Parathyroid adenoma (tissue), 2 donors: ENCODE measurements at regions not wholly inside any gene's neighbourhood (a gene's known extent, or its start where the extent isn't known, plus 50 kb on each side); places are given as distances from the start of the nearest gene placed in this dataset.

Source experiments
- H2AFZ ChIP-seq: fragments of 300-600 bp; sonication (generic); one replicate; pipeline ENCODE4 v1.7.0; 2017; ENCODE audit warnings: antibody characterized with exemption, mild to moderate bottlenecking
- H3K27ac ChIP-seq: fragments of 300-600 bp; sonication (generic); one replicate; pipeline ENCODE4 v1.7.0; 2017
- H3K27me3 ChIP-seq: fragments of 300-600 bp; sonication (generic); one replicate; pipeline ENCODE4 v1.7.0; 2017; ENCODE audit warnings: low read length; ENCODE audit not compliant: control insufficient read depth, insufficient read depth
- H3K36me3 ChIP-seq: fragments of 300-600 bp; sonication (generic); one replicate; pipeline ENCODE4 v1.7.0; 2017; ENCODE audit warnings: low read length; ENCODE audit not compliant: control insufficient read depth, insufficient read depth
- H3K4me1 ChIP-seq: fragments of 300-600 bp; sonication (generic); one replicate; pipeline ENCODE4 v1.7.0; 2017; ENCODE audit warnings: control low read depth
- H3K4me2 ChIP-seq: fragments of 300-600 bp; sonication (generic); one replicate; pipeline ENCODE4 v1.7.0; 2017; ENCODE audit warnings: low read length
- H3K4me3 ChIP-seq: fragments of 300-600 bp; sonication (generic); one replicate; pipeline ENCODE4 v1.7.0; 2017; ENCODE audit warnings: low read depth, low read length
- H3K79me2 ChIP-seq: fragments of 300-600 bp; sonication (generic); one replicate; pipeline ENCODE4 v1.7.0; 2017; ENCODE audit warnings: control low read depth
- H3K9ac ChIP-seq: fragments of 300-600 bp; sonication (generic); one replicate; pipeline ENCODE4 v1.7.0; 2017; ENCODE audit warnings: mild to moderate bottlenecking
- H3K9me3 ChIP-seq: fragments of 300-600 bp; sonication (generic); one replicate; pipeline ENCODE4 v1.7.0; 2017; ENCODE audit warnings: low read length; ENCODE audit not compliant: control insufficient read depth
- TF ChIP-seq, protein P1 (sequence below): fragments of 300-600 bp; sonication (generic); IDR thresholded peaks from one replicate; pipeline ENCODE4 v1.7.0; 2017; ENCODE audit warnings: antibody characterized with exemption, mild to moderate bottlenecking
- donor health status: primary hyperparathyroidism.

DNA sequence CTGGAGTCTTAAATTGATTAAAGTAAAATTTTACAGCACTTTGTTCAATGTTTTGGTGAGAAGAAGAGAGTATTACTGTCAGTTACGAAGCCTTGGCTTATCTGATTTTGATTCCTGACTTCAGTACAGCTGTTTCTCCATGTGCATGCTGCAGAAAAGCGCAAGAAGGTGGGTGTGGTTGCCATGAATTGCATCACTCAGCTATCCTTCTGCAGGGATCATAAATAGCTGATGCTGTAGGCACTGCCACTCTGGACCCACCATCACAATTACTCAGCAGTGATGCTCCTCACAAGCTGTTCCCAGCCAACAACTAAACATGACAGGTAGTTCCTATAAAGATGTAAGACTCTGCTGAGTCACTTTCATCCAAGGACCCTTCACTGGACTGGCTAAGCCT, 321.2 kb downstream of the IRS2 start:
- Histone ChIP-seq H3K9ac (no peak overlapping the region), H3K36me3 (no peaks in the 10 kb centered on the region), H3K9me3 (no peaks in the 10 kb centered on the region), H3K4me2 (no peak overlapping the region), H3K27ac (no peak overlapping the region), H3K27me3 (no peaks in the 10 kb centered on the region), H2AFZ (no peak overlapping the region), H3K4me3 (no peak overlapping the region), H3K4me1 (no peaks in the 10 kb centered on the region), H3K79me2 (no peaks in the 10 kb centered on the region)
- TF ChIP-seq, protein P1, sequence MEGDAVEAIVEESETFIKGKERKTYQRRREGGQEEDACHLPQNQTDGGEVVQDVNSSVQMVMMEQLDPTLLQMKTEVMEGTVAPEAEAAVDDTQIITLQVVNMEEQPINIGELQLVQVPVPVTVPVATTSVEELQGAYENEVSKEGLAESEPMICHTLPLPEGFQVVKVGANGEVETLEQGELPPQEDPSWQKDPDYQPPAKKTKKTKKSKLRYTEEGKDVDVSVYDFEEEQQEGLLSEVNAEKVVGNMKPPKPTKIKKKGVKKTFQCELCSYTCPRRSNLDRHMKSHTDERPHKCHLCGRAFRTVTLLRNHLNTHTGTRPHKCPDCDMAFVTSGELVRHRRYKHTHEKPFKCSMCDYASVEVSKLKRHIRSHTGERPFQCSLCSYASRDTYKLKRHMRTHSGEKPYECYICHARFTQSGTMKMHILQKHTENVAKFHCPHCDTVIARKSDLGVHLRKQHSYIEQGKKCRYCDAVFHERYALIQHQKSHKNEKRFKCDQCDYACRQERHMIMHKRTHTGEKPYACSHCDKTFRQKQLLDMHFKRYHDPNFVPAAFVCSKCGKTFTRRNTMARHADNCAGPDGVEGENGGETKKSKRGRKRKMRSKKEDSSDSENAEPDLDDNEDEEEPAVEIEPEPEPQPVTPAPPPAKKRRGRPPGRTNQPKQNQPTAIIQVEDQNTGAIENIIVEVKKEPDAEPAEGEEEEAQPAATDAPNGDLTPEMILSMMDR: no peak

DNA sequence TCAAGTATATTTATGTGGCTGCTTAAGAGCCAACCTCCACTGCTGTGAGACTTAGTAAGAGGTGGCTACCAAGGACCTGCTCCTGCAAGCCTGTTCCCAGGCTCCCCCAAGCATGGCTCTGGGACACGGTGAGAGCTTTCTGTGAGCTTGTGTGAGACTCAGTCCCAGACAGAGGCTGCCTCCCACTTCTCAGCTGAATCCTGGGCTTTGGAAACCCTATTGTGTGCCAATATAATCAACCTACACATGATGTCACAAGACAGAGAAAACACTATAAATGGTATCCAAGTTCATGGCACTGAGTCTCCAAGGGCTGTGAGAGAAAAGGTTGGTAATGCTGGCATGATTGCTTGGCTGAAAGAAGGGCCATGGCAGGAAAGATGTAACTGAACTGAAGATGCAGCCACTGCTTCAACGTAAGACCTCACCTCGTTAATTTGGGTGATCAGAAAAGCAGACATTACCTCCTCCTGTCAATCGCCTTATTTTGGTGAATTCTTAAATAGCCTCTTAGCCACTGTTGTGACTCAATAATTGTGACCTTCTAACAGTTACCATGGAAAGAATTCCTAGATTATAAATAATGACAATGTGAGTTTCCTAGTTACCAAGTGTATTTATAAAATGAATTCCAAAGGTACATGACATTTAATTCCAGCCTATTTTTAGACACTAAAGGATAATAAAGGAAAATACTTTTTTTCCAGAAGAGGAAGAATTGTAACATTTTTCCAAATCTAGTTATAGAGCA, 332.0 kb downstream of the IRS2 start:
- H3K9ac ChIP-seq: no peak overlapping the region
- H3K4me1 ChIP-seq: no peaks in the 10 kb centered on the region
- no peaks in the 10 kb centered on the region for H3K9me3 ChIP-seq
- no peaks in the 10 kb centered on the region for H3K36me3 ChIP-seq
- H3K79me2 ChIP-seq: no peaks in the 10 kb centered on the region
- TF ChIP-seq, protein P1: no peak
- H3K27me3 ChIP-seq: no peaks in the 10 kb centered on the region
- H2AFZ ChIP-seq: no peak overlapping the region
- no peak overlapping the region for H3K4me2 ChIP-seq
- H3K27ac ChIP-seq: no peak overlapping the region
- no peak overlapping the region for H3K4me3 ChIP-seq

DNA sequence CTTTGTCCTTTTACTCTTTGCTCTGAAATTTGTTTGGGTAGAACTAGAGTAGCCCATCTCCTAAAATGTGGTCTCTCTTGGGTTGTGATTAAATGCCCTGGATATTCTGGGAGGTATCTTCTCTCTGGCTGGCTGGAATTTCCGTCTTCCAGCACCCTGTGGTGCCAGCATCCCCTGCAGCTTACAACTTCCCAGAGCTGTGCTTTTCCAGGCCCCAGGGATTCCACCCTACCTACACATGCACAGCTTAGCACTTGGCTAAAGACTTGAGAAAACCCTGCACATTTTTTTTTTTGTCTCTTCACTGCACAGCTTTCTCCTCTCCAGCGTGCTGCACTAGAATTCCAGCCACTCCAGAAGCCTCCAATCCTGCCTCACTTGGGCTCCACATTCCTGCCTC, 334.7 kb downstream of the IRS2 start:
- H3K27me3 ChIP-seq: no peaks in the 10 kb centered on the region
- no peak overlapping the region for H3K27ac ChIP-seq
- no peak overlapping the region for H2AFZ ChIP-seq
- no peaks in the 10 kb centered on the region for H3K9me3 ChIP-seq
- H3K4me3 ChIP-seq: no peak overlapping the region
- H3K9ac ChIP-seq: no peak overlapping the region
- TF ChIP-seq, protein P1: no peak
- no peaks in the 10 kb centered on the region for H3K79me2 ChIP-seq
- no peak overlapping the region for H3K4me2 ChIP-seq
- H3K4me1 ChIP-seq: no peaks in the 10 kb centered on the region
- no peaks in the 10 kb centered on the region for H3K36me3 ChIP-seq

DNA sequence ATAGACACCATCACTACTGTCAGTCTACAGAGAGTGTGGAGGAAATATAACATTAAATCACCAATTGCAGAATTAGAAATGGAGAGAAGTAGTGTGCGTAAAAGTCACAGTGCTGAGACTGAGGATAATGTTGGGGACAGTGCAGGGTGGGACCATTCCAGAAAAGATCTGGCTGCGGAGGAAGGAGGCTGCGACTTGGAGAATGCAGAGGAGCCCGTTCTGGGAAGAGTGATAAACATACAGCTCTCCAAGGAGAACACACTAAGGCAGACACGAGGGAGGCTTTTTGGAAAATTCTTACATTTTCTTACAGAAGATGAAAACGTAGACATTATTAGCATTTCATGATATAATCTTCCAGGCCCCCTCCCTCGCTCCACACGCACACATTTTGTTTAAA, 337.8 kb downstream of the IRS2 start:
- H3K4me3 ChIP-seq: no peak overlapping the region
- TF ChIP-seq, protein P1: no peak
- no peak overlapping the region for H3K9ac ChIP-seq
- no peaks in the 10 kb centered on the region for H3K36me3 ChIP-seq
- no peaks in the 10 kb centered on the region for H3K27me3 ChIP-seq
- H3K4me1 ChIP-seq: no peaks in the 10 kb centered on the region
- no peaks in the 10 kb centered on the region for H3K79me2 ChIP-seq
- H3K4me2 ChIP-seq: no peak overlapping the region
- H3K9me3 ChIP-seq: no peaks in the 10 kb centered on the region
- H2AFZ ChIP-seq: no peak overlapping the region
- no peak overlapping the region for H3K27ac ChIP-seq

DNA sequence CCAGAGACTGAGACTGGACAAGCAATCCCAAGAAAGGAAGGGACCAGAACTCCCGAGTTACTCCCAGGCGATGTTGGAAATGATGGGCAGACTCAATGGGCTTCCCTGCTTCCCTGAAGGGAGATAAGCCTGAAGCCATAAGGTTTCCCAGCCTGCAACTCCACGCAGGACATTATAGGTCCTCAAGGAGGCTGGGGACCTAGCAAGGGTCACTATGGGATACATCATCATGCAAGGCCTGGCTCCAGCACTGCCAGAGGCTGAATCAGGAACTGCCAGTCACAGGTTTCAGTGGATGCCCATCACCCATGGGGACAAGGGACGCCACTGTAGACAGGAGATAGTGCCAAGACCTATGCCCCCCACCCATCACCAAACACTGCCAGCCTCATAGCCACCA, 338.7 kb downstream of the IRS2 start:
- TF ChIP-seq, protein P1: no peak

More for the DNA sequence above, 338.7 kb downstream of the IRS2 start:
- Histone ChIP-seq H3K4me3 (no peak overlapping the region), H3K27ac (no peak overlapping the region), H3K27me3 (no peaks in the 10 kb centered on the region), H3K4me2 (no peak overlapping the region), H2AFZ (no peak overlapping the region), H3K79me2 (no peaks in the 10 kb centered on the region), H3K9me3 (no peaks in the 10 kb centered on the region), H3K9ac (no peak overlapping the region), H3K4me1 (no peaks in the 10 kb centered on the region), H3K36me3 (no peaks in the 10 kb centered on the region)
